ENCODE measurements at regions not wholly inside any gene's neighbourhood (a gene's known extent, or its start where the extent isn't known, plus 50 kb on each side); places are given as distances from the start of the nearest gene placed in this dataset.
"Not testable (repeated sequence)": the region's sequence is repeated elsewhere in the genome, so short reads cannot be mapped to it uniquely, and the experiment has no call there.

- Histone ChIP-seq H3K36me3 (replicated peaks in 1 of 2; ENCODE audit: insufficient read depth in 1 of 2, low read depth in 2 of 2) (no peaks in the 10 kb centered on the region), H3K9me3 (no peaks in the 10 kb centered on the region), H3K27me3 (no peaks in the 10 kb centered on the region), H3K27ac (no peak overlapping the region), H3K4me3 (no peak overlapping the region), H3K4me1 (no peaks in the 10 kb centered on the region)
- no peak for TF ChIP-seq CTCF (IDR thresholded peaks at IDR 0.05)
- TF ChIP-seq POLR2A (IDR thresholded peaks at IDR 0.05), result no peak
- intact Hi-C loops (cut with DNase I), result no loop called here
- DNase-seq, result no peak
- ATAC-seq, result no peak
- WGBS, 2 donors, result 73 to 74% methylated on average over 10 of the region's 10 CpGs
These were observed 80.1 kb downstream of the EMX2 start for GRCh38 chr10:117622471-117623184.

GRCh38 chr10:117626228-117626627, 83.7 kb downstream of the EMX2 start:
- 49 to 54% methylated on average over 8 of the region's 8 CpGs for WGBS, 2 donors
- Histone ChIP-seq H3K4me1 (no peaks in the 10 kb centered on the region), H3K9me3 (no peaks in the 10 kb centered on the region), H3K36me3 (replicated peaks in 1 of 2; ENCODE audit: insufficient read depth in 1 of 2, low read depth in 2 of 2) (no peaks in the 10 kb centered on the region), H3K4me3 (no peak overlapping the region), H3K27ac (no peak overlapping the region), H3K27me3 (no peaks in the 10 kb centered on the region)
- DNase-seq, result no peak
- TF ChIP-seq CTCF (IDR thresholded peaks at IDR 0.05) (no peak), POLR2A (IDR thresholded peaks at IDR 0.05) (no peak)
- intact Hi-C loops (cut with DNase I), result no loop called here
- ATAC-seq, result no peak

- H3K36me3 ChIP-seq (replicated peaks in 1 of 2; ENCODE audit: insufficient read depth in 1 of 2, low read depth in 2 of 2), result no peaks in the 10 kb centered on the region
- WGBS, 2 donors, result 89 to 90% methylated on average over 4 of the region's 4 CpGs
- intact Hi-C loops (cut with DNase I), result no loop called here
- H3K27me3 ChIP-seq, result no peaks in the 10 kb centered on the region
- TF ChIP-seq CTCF (IDR thresholded peaks at IDR 0.05) (no peak), POLR2A (IDR thresholded peaks at IDR 0.05) (no peak)
- ATAC-seq, result no peak
- no peaks in the 10 kb centered on the region for H3K9me3 ChIP-seq
- no peaks in the 10 kb centered on the region for H3K4me1 ChIP-seq
- H3K27ac ChIP-seq, result no peak overlapping the region
- DNase-seq, result no peak
- no peak overlapping the region for H3K4me3 ChIP-seq
These were observed 85.0 kb downstream of the EMX2 start for GRCh38 chr10:117627561-117627960.

- DNase-seq; H3K36me3 ChIP-seq (replicated peaks in 1 of 2; ENCODE audit: insufficient read depth in 1 of 2, low read depth in 2 of 2); H3K4me1 ChIP-seq; H3K27me3 ChIP-seq; H3K4me3 ChIP-seq; ATAC-seq; H3K27ac ChIP-seq; intact Hi-C loops (cut with DNase I); H3K9me3 ChIP-seq: not testable (repeated sequence)
- WGBS, 2 donors, result 90 to 93% methylated on average over 9 of the region's 9 CpGs
These were observed 87.2 kb downstream of the EMX2 start for GRCh38 chr10:117629717-117630116.

- peak in 2 of 4 donors; percentile 11 to 22 for DNase-seq
- Histone ChIP-seq H3K4me1 (no peaks in the 10 kb centered on the region), H3K4me3 (no peak overlapping the region), H3K9me3 (no peaks in the 10 kb centered on the region), H3K27me3 (no peaks in the 10 kb centered on the region), H3K27ac (no peak overlapping the region), H3K36me3 (replicated peaks in 1 of 2; ENCODE audit: insufficient read depth in 1 of 2, low read depth in 2 of 2) (no peaks in the 10 kb centered on the region)
- no peak for TF ChIP-seq POLR2A (IDR thresholded peaks at IDR 0.05)
- no peak for TF ChIP-seq CTCF (IDR thresholded peaks at IDR 0.05)
- intact Hi-C loops (cut with DNase I), result no loop called here
- ATAC-seq, result no peak
- WGBS, 2 donors, result 69 to 81% methylated on average over 11 of the region's 11 CpGs
These were observed 89.0 kb downstream of the EMX2 start for GRCh38 chr10:117631276-117632145.
